PC-3 (cell line): ENCODE measurements at regions not wholly inside any gene's neighbourhood (a gene's known extent, or its start where the extent isn't known, plus 50 kb on each side); places are given as distances from the start of the nearest gene placed in this dataset.

Experiments
- ATAC-seq: fragments of 200-7000 bp; cut with Tn5 transposase; 2 replicates; pipeline ENCODE4 v1.9.1; 2020; ENCODE audit warnings: mild to moderate bottlenecking, moderate library complexity
- BruUV-seq: library from RNA; stranded (reverse); fragments of 400-500 nt; replicated peaks from 2 replicates; lab custom pipeline; 2021; lab: Mats Ljungman, UMichigan
- CTCF ChIA-PET: fragments of 300-600 bp; sonication (Branson Sonifier 250); formaldehyde crosslinking; loops from one replicate; lab custom pipeline; 2022; ENCODE audit warnings: antibody characterized with exemption; lab: Charles Lee
- POLR2A ChIA-PET: fragments of 300-600 bp; sonication (Branson Sonifier 250); formaldehyde crosslinking; loops from one replicate; lab custom pipeline; 2022; ENCODE audit warnings: antibody characterized with exemption; ENCODE audit not compliant: unreplicated experiment; lab: Charles Lee
- DNase-seq: peaks from one replicate; pipeline ENCODE4 v3.0.0-alpha.2; 2015
- H2AFZ ChIP-seq: fragments of 300-600 bp; sonication (generic); 2 replicates; pipeline ENCODE4 v1.6.0; 2016; ENCODE audit warnings: antibody characterized with exemption, low read length
- H3F3A ChIP-seq: fragments of 300-600 bp; sonication (generic); one replicate; pipeline ENCODE4 v1.6.0; 2017; ENCODE audit warnings: antibody characterized with exemption, low read length, control low read depth, mild to moderate bottlenecking; ENCODE audit not compliant: unreplicated experiment
- H3K27ac ChIP-seq: fragments of 300-600 bp; sonication (generic); 2 replicates; pipeline ENCODE4 v1.5.1; 2016; ENCODE audit warnings: mild to moderate bottlenecking, low read length
- H3K27me3 ChIP-seq: fragments of 300-600 bp; sonication (generic); 2 replicates; pipeline ENCODE4 v1.6.1; 2016; ENCODE audit warnings: low read length, mixed read lengths
- H3K36me3 ChIP-seq: fragments of 300-600 bp; sonication (generic); 2 replicates; pipeline ENCODE4 v1.6.1; 2016; ENCODE audit warnings: low read depth, mixed run types, low read length, mixed read lengths
- H3K4me1 ChIP-seq: fragments of 300-600 bp; sonication (generic); 2 replicates; pipeline ENCODE4 v1.5.1; 2016; ENCODE audit warnings: low read length; ENCODE audit not compliant: insufficient read depth
- H3K4me2 ChIP-seq: fragments of 300-600 bp; sonication (generic); 2 replicates; pipeline ENCODE4 v1.6.0; 2016; ENCODE audit warnings: low read length
- H3K4me3 ChIP-seq: fragments of 300-600 bp; sonication (generic); 2 replicates; pipeline ENCODE4 v1.5.1; 2016; ENCODE audit warnings: mild to moderate bottlenecking, low read length, mixed read lengths
- H3K79me2 ChIP-seq: fragments of 300-600 bp; sonication (generic); 2 replicates; pipeline ENCODE4 v1.6.1; 2017; ENCODE audit warnings: low read length, mixed read lengths
- H3K9ac ChIP-seq: fragments of 300-600 bp; sonication (generic); 2 replicates; pipeline ENCODE4 v1.6.0; 2016; ENCODE audit warnings: mild to moderate bottlenecking, low read length
- H3K9me2 ChIP-seq: fragments of 300-600 bp; sonication (generic); replicated peaks from 2 replicates; pipeline ENCODE4 v1.6.1; 2016; ENCODE audit warnings: mixed run types, low read length, mixed read lengths
- H3K9me3 ChIP-seq: fragments of 300-600 bp; sonication (generic); 2 replicates; pipeline ENCODE4 v1.6.1; 2016; ENCODE audit warnings: low read length, mixed read lengths
- H4K20me1 ChIP-seq: fragments of 300-600 bp; sonication (generic); 2 replicates; pipeline ENCODE4 v1.6.1; 2016; ENCODE audit warnings: low read length, mixed read lengths
- EZH2 ChIP-seq: fragments of 300-600 bp; sonication (generic); IDR thresholded peaks from one replicate; pipeline ENCODE4 v1.6.1; 2017; ENCODE audit warnings: antibody characterized with exemption, mild to moderate bottlenecking, low read length; ENCODE audit not compliant: unreplicated experiment
- EZH2phosphoT487 ChIP-seq: fragments of 300-600 bp; sonication (generic); IDR thresholded peaks from 2 replicates; pipeline ENCODE4 v1.6.1; 2018; ENCODE audit warnings: mild to moderate bottlenecking, antibody characterized with exemption, low read length, borderline replicate concordance
- intact Hi-C: fragments of 100-400 bp; cut with micrococcal nuclease; formaldehyde crosslinking; loops from 2 replicates; pipeline ENCODE4 v1.9.0; 2023
- TF ChIP-seq, protein P1 (sequence below): fragments of 300-600 bp; sonication (generic); conservative IDR thresholded peaks from 2 replicates; pipeline ENCODE4 v1.5.1; 2017; ENCODE audit warnings: antibody characterized with exemption, low read depth, mild to moderate bottlenecking, low read length

DNA sequence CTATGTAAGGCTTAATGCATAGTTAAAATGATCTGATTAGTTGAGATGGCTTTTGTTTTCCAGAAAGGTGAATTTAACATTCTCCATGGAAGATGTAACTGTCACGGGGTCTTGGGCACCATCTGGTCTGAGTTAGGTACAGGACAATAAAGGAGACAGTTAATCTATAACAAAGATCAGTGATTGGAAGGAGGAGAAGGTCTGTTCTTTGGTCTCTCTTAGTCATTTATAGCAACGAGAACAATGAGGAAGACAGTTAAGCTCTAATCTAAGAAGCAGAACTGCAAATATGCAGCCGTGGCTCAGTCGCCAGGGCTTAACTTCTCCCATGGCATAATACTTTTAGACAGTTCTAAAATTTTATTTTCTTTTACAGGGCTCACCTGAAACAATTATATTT is 405.5 kb upstream of the SULF2 start:
- ChIA-PET CTCF (interaction anchor here (0.6 kb wide), 1 partner anchor 500 kb away, joined by 6 read pairs; no protein-coding TSS in a partner anchor), POLR2A (no interaction called here)
- no peaks in the 10 kb centered on the region for H3K27me3 ChIP-seq
- 0 out of 2 replicates have a peak, but pooled peaks cover 7% of the 10 kb centered on the region for H3K4me1 ChIP-seq
- no peaks in the 10 kb centered on the region for H3K9me2 ChIP-seq
- H2AFZ ChIP-seq, result no peak overlapping the region
- H3K9ac ChIP-seq, result no peak overlapping the region
- no peak overlapping the region for H3K4me3 ChIP-seq
- no peak overlapping the region for H3K4me2 ChIP-seq
- ATAC-seq (no peak), DNase-seq (no peak)
- H3K9me3 ChIP-seq, result no peaks in the 10 kb centered on the region
- no peak overlapping the region for H3K27ac ChIP-seq
- H4K20me1 ChIP-seq, result no peaks in the 10 kb centered on the region
- TF ChIP-seq, protein P1, sequence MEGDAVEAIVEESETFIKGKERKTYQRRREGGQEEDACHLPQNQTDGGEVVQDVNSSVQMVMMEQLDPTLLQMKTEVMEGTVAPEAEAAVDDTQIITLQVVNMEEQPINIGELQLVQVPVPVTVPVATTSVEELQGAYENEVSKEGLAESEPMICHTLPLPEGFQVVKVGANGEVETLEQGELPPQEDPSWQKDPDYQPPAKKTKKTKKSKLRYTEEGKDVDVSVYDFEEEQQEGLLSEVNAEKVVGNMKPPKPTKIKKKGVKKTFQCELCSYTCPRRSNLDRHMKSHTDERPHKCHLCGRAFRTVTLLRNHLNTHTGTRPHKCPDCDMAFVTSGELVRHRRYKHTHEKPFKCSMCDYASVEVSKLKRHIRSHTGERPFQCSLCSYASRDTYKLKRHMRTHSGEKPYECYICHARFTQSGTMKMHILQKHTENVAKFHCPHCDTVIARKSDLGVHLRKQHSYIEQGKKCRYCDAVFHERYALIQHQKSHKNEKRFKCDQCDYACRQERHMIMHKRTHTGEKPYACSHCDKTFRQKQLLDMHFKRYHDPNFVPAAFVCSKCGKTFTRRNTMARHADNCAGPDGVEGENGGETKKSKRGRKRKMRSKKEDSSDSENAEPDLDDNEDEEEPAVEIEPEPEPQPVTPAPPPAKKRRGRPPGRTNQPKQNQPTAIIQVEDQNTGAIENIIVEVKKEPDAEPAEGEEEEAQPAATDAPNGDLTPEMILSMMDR, result no peak
- no peak for TF ChIP-seq EZH2
- BruUV-seq, result no TSS peak
- no peaks in the 10 kb centered on the region for H3K36me3 ChIP-seq
- no peaks in the 10 kb centered on the region for H3F3A ChIP-seq
- intact Hi-C loops, result no loop called here
- no peaks in the 10 kb centered on the region for H3K79me2 ChIP-seq

DNA sequence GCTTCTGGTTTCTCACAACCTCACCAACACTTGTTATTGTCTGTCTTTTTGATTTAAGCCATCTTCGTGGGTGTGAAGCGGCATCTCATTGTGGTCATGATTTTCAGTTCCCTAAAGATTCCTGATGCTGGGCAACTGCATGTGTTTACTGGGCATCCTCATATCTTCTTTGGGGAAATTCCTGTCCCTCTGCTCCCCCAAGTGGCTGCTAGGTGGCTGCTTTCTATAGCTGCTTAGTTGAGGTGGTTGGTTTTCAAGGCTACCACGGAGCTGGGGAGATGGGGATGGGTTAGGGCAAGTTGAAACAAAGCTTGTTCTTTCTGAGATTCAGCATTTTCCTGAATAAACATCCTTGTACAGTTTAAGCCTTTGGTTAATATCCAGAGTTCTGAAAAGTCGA is 403.9 kb upstream of the SULF2 start:
- no peaks in the 10 kb centered on the region for H3K9me3 ChIP-seq
- peak; percentile 63 for DNase-seq
- H4K20me1 ChIP-seq, result no peaks in the 10 kb centered on the region
- TF ChIP-seq, protein P1, result peak; percentile 90
- TF ChIP-seq EZH2phosphoT487 (no peak), EZH2 (no peak)
- no peaks in the 10 kb centered on the region for H3K9me2 ChIP-seq
- intact Hi-C loops, result loop anchor here (1.0 to 10.0 kb wide), 3 partner anchors 174 to 403 kb away; no protein-coding TSS in a partner anchor
- no peak overlapping the region for H3K9ac ChIP-seq
- CTCF ChIA-PET, result interaction anchor here (0.6 to 1.5 kb wide), 5 partner anchors 91 to 431 kb away, joined by 3 to 8 read pairs (median 5); no protein-coding TSS in a partner anchor
- BruUV-seq, result no TSS peak
- H3K4me2 ChIP-seq, result no peak overlapping the region
- H3K4me3 ChIP-seq, result no peak overlapping the region
- H3K79me2 ChIP-seq, result no peaks in the 10 kb centered on the region
- ATAC-seq, result peak; percentile 93
- no peaks in the 10 kb centered on the region for H3F3A ChIP-seq
- H3K27me3 ChIP-seq, result no peaks in the 10 kb centered on the region
- POLR2A ChIA-PET, result no interaction called here
- 0 out of 2 replicates have a peak, but pooled peaks cover 7% of the 10 kb centered on the region for H3K4me1 ChIP-seq
- no peaks in the 10 kb centered on the region for H3K36me3 ChIP-seq
- H3K27ac ChIP-seq, result no peak overlapping the region
- no peak overlapping the region for H2AFZ ChIP-seq

DNA sequence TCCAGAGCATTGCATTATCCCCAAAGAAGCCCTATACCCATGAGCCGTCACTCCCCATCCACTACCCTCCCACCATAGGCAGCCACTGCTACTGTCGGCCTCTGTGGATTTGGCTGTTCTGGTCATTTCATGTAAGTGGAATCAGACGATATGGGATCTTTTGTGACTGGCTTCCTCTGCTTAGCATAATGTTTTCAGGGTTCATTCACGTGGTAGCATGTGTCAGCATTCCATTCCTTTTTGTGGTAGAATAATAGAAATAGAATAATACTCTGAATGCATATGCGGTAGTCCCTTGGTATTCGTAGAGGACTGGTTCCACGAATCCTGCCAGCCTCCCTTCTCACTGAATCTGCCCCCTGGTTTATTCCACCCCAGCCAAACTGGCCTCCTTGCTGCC is 402.6 kb upstream of the SULF2 start:
- Histone ChIP-seq H3K9ac (no peak overlapping the region), H3K4me3 (no peak overlapping the region), H3F3A (no peaks in the 10 kb centered on the region), H3K4me1 (0 out of 2 replicates have a peak, but pooled peaks cover 7% of the 10 kb centered on the region), H3K9me3 (no peaks in the 10 kb centered on the region), H3K27me3 (no peaks in the 10 kb centered on the region), H3K4me2 (no peak overlapping the region), H4K20me1 (no peaks in the 10 kb centered on the region), H3K79me2 (no peaks in the 10 kb centered on the region), H3K9me2 (no peaks in the 10 kb centered on the region), H3K36me3 (no peaks in the 10 kb centered on the region), H2AFZ (no peak overlapping the region), H3K27ac (no peak overlapping the region)
- ATAC-seq (no peak), DNase-seq (no peak)
- ChIA-PET CTCF (no interaction called here), POLR2A (no interaction called here)
- no TSS peak for BruUV-seq
- TF ChIP-seq, protein P1, result no peak
- TF ChIP-seq EZH2phosphoT487, result no peak
- no peak for TF ChIP-seq EZH2
- intact Hi-C loops, result loop anchor here (10.0 kb wide), 2 partner anchors 173 to 263 kb away; no protein-coding TSS in a partner anchor
